Fibroblast of lung (primary cell): ENCODE measurements at regions not wholly inside any gene's neighbourhood (a gene's known extent, or its start where the extent isn't known, plus 50 kb on each side); places are given as distances from the start of the nearest gene placed in this dataset.
"Not testable (repeated sequence)": the region's sequence is repeated elsewhere in the genome, so short reads cannot be mapped to it uniquely, and the experiment has no call there.

ENCODE experiments used
- CTCF ChIP-seq, 2 donors: IDR thresholded peaks in 1 of 2; conservative IDR thresholded peaks in 1 of 2; 1 replicate in 1 of 2; 2 replicates in 1 of 2; pipeline ENCODE4 v1.5.1; 2011 to 2012; ENCODE audit warnings: low read length in 2 of 2, control low read depth in 1 of 2, inconsistent platforms in 1 of 2, low read depth in 1 of 2, mild to moderate bottlenecking in 1 of 2
- EZH2 ChIP-seq: IDR thresholded peaks from 2 replicates; pipeline ENCODE4 v1.5.1; 2012; ENCODE audit warnings: low read length, control low read depth, mild to moderate bottlenecking; ENCODE audit errors: missing control alignments

GRCh38 chr3:148525621-148526020 is 172.1 kb upstream of the AGTR1 start:
- not testable (repeated sequence) for TF ChIP-seq CTCF (conservative IDR thresholded peaks at IDR 0.05 in 1 of 2, IDR thresholded peaks at IDR 0.05 in 1 of 2; ENCODE audit: low read depth in 1 of 2, low read length in 2 of 2); EZH2
